ENCODE measurements at regions not wholly inside any gene's neighbourhood (a gene's known extent, or its start where the extent isn't known, plus 50 kb on each side); places are given as distances from the start of the nearest gene placed in this dataset.
"Not testable (repeated sequence)": the region's sequence is repeated elsewhere in the genome, so short reads cannot be mapped to it uniquely, and the experiment has no call there.

DNA sequence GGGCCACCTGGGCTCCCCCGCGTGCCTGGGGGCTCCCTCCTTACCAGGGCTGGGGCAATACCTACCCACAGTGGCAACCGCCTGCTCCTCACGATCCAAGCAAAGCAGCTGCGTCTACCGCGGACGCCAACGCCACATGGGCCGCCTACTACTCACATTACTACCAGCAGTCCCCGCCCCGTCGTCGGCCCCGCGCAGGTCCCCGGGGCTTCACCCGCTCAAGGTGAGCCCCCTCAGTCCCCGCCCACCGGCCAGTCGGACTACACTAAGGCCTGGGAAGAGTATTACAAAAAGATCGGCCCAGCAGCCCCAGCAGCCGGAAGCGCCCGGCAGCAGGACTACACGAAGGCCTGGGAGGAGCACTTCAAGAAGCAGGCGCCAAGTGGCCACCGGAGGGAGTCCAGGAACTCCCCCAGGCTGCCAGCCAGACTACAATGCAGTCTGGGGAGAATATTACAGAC lies 106.0 kb upstream of the MTAP start:
- no peak for DNase-seq

- DNase-seq, result peak; percentile 13
These were observed 94.2 kb upstream of the MTAP start for GRCh38 chr9:21708260-21708711.

GRCh38 chr9:21708856-21709255 lies 93.6 kb upstream of the MTAP start:
- no peak for DNase-seq

GRCh38 chr9:21709464-21710058 lies 92.9 kb upstream of the MTAP start:
- peak; percentile 40 for DNase-seq

DNA sequence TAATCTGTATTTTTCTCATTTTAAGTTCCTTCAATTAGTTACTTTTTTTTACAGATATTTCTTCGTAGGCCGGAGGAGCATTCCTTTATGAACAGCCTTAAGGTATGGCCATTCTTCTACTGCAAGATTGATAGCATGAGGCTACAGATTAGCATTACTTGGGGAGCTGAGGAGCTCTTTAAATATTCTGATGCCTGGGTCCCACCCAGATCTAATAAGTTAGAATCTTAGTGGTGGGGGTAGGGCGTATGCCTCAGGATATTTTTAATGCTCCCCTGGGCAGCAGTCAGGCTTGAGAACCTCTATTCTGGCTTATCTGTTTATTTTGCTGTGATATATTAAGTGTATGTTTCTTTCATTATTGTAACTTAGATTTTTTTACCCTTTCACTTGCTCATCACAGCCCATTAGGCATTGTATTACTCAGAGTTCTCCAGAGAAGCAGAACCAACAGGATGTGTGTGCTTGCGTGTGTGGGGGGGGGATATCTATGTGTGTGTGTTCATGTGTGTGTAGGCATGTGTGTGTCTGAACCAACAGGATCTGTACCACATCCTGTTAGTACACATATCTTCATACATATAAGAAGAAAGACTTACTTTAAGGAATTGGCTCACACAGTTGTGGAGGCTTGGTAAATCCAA lies 91.8 kb upstream of the MTAP start:
- DNase-seq, result no peak

DNA sequence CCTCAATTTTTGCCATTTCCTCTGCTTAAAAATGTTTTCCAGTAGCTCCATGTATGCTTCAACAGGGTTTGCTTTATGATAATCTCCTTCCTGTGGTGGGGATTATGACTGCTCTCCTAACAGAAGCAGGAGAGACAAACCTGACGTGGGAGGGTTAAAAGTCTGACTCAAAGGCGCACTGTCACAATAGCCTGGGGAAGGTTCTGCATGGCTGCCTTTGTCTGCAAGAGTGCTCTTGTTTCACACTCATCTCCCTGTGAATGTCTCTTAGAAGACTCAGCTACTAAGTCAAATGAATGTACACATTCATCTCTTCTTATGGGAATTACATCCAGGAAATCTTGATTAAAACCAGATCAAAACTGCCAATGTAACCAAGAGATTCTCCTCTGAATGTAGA lies 90.9 kb upstream of the MTAP start:
- peak; percentile 27 for DNase-seq

- DNase-seq, result no peak
These were observed 87.0 kb upstream of the MTAP start for GRCh38 chr9:21715408-21715807.

GRCh38 chr9:21720758-21721157 lies 81.7 kb upstream of the MTAP start:
- DNase-seq, result no peak

DNA sequence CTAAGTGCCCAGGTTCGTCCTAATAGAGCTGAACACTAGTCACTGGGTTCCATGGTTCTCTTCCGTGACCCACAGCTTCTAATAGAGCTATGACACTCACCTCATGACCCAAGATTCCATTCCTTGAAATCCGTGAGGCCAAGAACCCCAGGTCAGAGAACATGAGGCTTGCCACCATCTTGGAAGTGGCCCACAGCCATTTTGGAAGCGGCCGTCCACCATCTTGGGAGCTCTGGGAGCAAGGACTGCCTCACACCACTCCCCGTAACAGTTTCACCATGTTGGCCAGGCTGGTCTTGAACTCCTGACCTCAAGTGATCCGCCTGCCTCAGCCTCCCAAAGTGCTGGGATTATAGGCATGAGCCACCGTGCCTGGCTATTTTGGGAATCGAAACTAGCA lies 75.0 kb upstream of the MTAP start:
- not testable (repeated sequence) for DNase-seq

DNA sequence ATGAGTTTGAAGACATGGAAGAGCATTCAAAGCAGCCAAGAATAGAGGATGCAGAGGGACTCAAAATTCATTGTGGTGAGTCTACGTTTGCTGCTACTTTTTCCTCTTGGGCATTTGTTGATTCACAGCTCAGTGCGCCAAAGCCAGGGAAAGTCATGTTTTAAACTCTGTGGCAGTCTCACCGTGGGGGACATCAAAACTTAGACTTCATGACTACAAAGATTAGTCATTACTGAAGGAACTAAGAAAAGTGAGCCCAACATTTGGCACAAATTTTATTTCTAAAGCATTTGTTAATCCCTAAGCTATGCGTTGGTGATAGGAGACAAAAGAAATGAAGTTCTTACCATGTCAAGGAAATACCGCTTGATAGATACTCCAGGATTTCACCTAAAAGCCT lies 73.7 kb upstream of the MTAP start:
- DNase-seq, result no peak

- DNase-seq, result no peak
These were observed 72.8 kb upstream of the MTAP start for GRCh38 chr9:21729648-21730047.

DNA sequence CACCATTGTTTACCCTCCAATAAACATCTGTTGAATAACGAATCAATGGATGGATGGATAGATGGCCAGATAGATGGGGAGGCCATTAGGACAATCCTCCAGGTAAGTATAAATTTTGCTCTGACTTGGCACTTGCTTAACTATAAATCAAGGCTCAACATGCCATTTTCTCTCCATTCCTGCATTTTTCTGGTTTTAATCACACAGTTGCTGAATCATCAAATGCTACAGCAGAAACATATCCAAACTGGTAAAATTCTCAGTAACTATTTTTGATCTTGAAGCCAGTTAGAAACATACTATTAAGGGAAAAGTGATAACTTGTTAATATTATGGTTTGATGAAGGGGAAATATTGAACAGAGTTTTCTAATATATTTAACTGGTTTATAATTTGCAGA lies 71.5 kb upstream of the MTAP start:
- no peak for DNase-seq

DNA sequence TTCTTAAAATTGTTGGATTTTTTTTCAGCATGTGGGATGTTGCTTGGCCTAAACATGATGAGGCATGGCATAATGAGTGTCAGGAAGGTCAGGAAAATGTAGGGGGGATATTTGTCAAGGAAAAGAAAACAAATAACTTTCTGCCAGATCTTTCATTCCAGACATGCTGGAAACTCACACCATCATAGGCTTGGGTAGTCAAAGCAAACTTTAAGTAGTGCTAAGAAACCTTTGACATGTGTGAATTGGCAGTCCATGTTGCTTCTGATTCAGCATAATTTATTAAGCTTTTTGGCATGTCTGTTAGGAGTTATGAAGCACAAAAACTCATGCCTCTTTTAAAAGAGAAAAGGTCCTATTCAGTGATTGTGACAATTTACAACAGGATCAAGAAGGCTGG lies 61.3 kb upstream of the MTAP start:
- no peak for DNase-seq

- DNase-seq, result no peak
These were observed 58.1 kb upstream of the MTAP start for GRCh38 chr9:21744320-21744719.

DNA sequence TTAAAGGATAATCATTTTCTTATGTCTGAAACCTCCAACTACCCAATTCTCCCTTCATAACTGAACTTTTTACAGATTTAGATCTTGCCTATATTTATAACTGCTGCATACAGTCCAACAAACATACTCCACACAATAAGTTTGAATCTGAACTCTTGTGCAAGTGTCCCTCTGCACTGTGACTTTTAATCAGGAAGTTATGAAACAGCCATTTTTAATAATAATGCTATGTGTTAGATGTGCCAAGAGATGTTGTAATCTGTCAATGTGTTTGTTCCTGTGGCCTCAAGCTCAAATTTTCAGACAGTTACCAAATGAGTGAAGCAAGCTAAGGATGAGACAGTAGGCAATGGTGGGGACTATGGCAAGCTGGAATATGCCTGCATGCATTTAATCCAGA lies 57.6 kb upstream of the MTAP start:
- DNase-seq, result no peak

- DNase-seq, result no peak
These were observed 55.9 kb upstream of the MTAP start for GRCh38 chr9:21746550-21746949.

DNA sequence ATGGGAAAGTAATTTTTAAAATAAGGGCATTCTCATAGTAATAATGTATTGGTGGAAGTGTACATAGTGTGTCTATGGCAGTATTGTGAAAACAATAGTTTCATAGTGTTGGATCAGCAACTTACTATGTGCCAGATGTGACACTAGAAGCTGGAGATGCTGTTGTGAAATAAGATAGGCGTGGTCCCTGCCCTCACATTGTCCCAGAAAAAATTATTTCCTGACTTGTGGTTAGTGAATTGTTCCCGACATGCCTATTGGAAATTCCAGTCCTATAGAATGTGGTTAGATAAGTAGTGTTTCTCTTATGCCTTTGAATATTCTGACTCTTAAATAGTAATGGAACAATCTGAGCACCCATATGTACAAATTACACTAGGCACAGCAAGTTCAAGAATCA lies 55.3 kb upstream of the MTAP start:
- DNase-seq, result no peak

DNA sequence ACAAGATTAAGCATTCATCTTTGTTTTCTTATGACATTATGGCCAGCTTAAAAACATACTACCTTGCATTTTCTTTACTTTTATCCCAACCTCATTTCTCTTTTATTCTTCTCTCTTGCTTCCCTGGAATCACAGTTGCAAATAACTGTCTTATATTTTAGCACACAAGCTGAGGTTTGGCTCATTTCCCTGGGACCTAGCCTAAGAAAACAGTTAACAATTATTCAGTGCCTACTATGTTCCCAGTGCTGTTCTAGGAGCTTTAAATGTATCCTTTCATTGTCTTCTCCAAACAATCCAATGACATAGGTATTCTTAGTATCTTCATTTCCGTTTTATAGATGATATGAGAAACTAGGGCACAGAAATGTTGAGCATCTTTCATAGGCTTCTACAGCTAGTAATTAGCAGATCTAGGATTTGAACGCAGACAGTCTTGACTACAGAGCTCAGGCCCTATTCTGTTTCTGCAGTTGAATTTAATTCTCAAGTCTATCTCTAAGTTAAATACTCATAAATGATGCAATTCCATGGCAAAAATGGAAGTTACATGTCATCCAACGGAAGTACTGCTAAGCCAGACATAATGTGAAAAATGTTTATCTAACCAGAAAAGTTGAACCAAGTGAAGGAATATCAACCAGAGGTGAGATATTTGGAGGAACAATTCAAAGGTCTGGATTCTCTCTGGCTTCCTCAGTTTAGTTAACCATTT lies 52.3 kb upstream of the MTAP start:
- no peak for DNase-seq

GRCh38 chr9:21751998-21752397 lies 50.4 kb upstream of the MTAP start:
- no peak for DNase-seq

Data from tongue (tissue), 1 donor.